Muscle of arm (tissue), 1 donor: ENCODE measurements at regions not wholly inside any gene's neighbourhood (a gene's known extent, or its start where the extent isn't known, plus 50 kb on each side); places are given as distances from the start of the nearest gene placed in this dataset.
"Not testable (repeated sequence)": the region's sequence is repeated elsewhere in the genome, so short reads cannot be mapped to it uniquely, and the experiment has no call there.

Source experiments
- DNase-seq: peaks from one replicate; pipeline ENCODE4 v3.0.0-alpha.2; 2013

DNA sequence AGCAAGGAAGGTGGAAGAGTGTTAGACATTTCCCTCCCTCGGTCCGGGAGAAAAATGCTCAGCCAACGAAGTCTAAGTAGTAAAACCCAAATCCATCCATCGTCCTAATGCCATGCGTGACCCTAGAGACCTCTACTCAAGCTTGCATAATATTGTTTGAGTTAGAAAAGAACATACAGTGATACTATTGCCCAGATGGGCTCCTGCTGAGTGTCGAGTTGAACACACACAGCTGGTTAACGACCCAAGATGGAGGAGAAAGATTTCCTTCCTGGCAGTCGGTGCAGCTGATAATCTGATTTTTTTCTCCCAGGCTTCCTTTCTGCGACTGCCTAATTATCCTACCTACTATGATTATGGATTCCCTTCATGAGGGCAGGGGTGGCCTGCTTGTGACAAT lies 164.4 kb upstream of the KCNG1 start:
- DNase-seq, result no peak

DNA sequence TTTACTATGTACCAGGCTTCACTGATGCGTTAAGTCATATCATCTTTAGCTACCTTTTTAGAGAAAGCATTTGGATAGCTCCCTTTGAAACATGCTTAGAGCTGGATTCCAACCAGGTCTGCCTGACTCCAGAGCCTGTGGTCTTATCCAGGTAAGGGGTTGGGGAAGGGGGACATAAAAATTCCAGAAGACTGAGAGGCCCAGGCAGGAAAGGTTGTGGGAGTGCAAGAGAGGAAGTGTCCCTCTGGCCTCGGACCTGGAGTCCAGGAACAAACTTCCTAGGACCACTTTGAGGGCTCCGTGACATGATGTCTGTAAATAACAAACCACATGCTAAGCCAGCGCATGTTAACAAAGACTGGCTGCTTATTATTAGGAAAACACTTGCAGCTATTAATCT lies 163.0 kb upstream of the KCNG1 start:
- no peak for DNase-seq

DNA sequence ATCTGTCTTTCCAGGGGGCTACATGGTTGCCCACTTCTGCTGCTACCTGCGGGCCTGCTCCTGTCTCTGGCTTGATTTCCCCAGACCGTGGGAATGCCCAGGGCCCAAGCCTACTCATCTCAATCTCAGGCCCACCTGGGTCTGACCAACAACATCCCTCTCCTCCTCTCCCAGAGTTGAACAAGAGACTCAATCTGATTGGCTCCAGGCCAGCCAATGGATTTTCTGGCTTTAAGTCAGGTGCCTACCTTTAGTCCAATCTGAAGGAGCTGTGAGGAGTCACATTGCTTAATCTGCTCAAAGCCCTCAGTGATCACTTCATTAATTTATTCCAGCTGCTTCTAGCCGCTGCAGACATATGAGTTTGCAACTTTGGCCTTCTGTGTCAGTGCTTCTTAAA lies 162.4 kb upstream of the KCNG1 start:
- no peak for DNase-seq

DNA sequence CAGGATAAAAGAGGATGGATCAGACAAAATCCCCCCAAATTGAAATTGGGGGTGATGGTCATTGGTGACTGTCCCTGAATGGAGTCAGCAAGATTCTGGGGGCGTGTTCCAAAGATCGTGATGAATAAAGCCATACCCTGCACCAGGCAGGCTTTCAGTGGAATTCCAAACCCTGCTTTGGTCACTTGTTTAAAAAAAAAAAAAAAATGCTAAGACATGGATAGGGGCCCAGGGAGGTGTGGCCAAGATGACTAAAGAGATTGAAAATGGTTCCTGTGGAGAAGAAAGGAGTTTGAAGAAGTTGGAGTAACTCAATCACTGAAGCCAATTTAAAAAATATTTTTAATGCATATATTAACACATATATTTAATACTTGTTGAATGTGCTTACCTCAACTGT lies 161.4 kb upstream of the KCNG1 start:
- no peak for DNase-seq

DNA sequence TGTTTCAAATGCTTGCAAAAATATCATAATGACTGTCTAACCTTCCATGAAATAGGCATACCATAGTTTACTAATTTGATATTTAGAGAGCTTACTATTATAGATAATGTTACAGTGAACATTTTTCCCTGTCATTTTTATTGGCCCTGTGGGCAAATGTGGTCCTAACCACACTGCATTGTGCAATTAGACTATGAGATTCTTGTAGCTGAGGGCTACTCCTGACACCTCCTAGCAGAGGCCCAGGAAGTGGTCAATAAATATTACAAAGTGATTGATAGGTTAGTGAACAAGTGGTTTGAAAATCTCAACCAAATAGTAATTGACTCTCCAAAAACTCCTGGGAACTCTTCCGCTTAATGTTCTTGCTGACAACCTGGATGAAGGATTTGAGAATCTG lies 160.5 kb upstream of the KCNG1 start:
- DNase-seq, result no peak

DNA sequence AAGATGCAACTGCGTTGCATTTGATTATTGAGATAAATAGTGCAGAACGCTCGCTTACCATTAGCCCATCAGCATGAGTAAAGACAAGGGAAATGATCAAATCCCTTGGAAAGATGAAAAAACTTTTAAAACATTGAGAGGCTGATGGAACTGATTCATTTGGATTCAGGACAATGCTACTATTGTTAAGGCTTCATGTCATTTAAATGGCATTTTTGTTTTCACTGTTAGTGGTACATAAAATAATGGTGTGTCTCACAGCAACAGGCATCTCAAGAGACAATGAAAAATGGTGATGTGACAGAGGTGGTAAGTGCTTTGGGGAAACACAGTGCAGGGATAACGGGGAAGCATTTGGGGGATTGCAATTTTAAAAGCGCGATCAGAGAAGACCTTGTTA lies 159.7 kb upstream of the KCNG1 start:
- DNase-seq, result no peak

DNA sequence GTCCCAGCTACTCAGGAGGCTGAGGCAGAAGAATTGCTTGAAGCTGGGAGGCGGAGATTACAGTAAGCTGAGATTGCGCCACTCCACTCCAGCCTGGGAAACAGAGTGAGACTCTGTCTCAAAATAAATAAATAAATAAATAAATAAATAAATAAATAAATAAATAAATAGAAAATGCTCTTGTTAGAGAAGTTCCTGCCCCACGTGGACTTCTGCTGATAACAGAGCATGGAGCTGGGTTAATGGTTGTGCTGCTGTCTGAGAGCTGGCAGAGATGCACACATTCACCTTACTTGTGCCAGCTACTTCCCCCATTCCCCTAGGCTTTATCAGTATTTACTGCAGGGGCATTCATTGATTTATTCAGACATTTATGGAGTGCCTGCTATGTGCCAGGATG lies 155.2 kb upstream of the KCNG1 start:
- DNase-seq, result no peak

DNA sequence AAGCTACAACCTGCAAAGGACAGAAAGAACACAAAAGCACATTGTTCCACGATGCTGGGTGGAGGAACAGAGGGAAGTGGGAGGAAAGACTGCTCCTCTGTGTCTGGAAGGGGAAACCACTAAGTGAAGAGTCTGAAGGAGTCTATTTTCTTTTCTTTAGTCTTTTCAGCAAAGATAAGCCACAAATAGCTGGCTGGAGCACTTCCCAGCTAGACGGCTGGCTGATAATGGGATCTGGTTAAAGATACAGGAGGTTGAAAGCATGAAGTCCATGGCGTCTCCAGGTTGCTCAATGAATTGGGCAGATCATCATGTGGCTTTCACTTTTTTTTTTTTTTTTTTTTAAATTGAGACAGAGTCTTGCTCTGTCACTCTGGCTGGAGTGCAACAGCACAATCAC lies 154.0 kb upstream of the KCNG1 start:
- no peak for DNase-seq

DNA sequence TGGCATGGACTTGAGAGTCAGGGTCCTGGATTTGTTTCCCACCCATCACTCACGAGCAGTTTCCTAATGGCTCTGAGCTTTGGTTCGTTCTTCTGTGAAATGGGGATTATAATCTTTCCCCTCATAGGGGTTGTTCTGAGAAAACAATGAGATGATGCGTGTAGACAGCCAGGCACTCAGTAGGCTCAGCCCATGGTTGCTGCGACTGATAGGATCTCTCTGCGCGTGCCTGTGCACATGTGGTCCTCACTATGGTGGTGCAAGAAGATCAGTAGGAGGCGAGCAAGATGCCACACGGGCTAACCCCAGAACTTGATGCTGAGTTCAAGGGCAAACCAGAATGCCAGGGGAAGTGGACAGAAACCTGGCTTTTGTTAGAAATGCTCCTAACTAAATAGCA lies 153.5 kb upstream of the KCNG1 start:
- no peak for DNase-seq

DNA sequence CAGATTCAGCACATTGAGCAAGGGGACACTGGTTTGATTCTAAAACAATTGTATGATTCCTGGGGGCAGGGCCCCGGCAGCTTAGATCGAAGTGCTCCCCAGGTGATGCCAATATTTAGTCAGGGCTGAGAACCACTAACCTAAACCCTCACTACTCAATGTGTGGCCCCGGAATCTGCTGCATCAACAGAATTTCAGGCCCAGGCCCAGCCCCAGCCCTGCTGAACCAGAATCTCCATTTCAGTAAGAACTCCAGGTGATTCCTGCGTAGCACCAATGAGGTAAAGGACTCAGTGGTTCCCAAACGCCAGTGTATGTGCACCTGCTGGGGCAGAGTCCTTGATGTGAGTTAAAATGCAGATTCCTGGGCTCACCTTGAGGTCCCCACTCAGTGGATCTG lies 152.8 kb upstream of the KCNG1 start:
- no peak for DNase-seq

DNA sequence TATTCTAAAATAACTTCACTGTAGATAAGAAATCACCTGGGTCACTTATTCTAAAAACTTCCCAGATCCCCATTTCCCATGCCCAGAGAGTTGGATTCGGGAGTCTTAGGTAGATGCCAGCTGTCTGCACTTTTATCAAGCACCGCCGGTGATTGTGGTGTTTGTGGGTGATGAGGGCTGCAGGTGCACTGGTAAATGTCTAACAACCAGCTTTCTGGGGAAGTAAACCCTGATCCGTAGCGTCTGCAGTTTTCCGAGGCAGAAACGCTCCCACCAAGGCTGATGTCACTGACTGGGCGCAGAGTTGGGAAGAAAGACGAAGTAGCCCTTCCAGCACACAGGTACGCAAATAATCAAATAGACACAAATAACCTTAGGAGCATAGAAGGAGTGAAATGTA lies 152.2 kb upstream of the KCNG1 start:
- no peak for DNase-seq

DNA sequence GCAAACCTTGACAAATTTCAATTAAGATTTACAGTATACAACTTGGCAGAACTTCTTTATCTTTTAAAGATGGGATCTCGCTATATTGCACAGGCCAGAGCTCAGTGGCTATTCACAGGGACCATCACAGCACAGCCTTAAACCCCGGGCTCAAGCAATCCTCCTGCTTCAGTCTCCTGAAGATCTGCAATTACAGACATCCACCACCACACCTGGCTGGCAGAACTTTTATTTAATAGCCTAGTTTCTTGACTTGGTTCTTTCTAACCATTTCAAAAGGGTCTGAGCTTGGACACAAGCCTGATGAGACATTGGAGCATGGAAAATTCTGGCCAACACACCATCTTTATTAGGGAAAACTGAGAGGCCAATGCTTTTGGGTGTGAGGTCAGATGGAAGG lies 151.6 kb upstream of the KCNG1 start:
- DNase-seq, result no peak

DNA sequence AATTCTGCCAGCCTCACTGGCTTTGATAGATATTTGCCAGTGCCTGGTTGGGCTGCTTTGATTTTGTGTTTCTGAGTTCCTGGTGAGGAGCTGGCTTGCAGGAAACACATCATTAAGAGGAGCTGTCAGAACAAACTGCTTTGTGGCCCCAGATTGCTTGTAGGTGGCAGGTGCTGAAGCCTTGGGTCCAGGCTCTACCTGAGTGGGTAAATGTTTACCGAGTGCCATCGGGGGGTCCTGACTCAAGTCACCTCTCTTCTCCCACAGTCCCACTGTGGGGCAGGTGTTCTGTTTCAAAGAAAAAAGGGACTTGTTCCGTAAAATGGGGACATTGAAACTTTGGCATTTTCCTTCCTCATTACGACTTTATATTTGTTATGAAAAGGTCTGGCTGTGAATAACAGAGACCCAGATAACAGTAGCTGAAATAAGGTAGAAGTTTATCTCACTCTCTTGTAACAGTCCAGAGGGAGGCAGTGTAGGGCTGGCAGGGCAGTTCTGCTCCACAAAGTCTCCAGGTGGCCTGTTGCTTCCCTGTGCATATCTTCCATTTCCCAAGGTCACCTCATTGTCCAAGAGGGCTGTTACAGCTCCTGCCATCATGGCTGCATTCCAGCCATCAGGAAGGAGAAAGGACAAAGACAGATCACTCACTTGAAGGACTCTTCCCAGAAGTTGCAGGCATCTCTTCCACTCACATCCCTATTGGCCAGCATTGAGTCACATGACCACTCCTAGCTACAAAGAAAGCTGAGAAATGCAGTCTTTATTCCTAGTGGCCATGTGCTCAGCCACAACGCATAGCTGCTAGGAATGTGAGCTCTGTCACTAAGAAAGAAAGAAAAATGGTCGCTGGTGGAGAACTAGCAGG lies 149.9 kb upstream of the KCNG1 start:
- DNase-seq, result no peak

DNA sequence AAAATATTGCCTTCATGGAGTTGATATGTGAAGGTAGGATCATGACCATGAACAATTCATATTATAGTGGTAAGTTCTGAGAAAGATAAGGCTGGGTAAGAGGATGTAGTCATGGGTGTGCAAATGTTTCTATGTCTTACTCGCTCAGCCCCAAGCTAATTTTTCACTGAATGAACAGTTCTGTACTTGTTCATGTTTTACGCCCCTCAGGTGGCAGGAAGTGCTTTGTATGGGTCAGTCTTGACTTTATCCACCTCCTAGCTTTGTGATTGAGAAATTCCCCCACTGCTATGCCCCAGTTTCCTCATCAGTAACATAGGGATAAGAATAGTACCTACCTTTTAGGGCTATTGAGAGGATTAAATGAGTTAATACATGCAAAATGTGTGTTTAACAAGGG lies 148.2 kb upstream of the KCNG1 start:
- DNase-seq, result no peak

DNA sequence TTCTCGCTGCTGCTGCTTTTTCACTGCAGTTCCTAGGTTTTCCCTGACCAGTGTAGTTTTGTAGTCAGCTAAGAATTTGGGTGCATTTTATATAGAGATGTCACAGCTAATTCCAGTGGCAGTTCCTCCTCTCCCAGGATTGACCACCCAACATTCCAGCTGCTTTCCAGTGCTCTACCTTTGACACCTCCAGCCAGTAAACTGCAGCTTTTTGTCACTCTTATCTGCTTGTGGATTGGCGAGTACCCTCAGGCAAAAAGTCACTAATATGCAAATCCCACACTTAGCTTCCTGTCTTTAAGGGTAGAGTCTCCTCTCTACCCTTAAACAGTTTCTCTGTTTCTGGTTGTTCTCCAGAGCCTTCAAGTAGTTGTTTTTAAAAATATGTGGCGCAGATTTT lies 146.9 kb upstream of the KCNG1 start:
- no peak for DNase-seq

DNA sequence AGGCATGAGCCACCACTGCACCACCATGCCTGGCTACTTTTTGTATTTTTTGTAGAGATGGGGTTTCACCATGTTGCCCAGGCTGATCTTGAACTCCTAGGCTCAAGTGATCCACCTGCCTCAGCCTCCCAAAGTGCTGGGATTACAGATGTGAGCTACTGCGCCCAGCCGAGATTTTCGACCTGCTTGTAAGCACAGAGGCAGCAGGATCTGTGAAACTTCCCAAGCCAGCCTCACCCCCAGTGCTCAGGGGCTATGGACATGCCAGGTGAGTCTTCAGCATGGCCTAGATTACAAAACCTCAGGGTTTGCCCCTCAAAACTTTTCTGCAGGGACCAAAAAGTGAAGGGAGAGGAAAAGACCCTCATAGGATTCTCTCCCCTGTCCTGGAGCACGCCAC lies 145.0 kb upstream of the KCNG1 start:
- not testable (repeated sequence) for DNase-seq

DNA sequence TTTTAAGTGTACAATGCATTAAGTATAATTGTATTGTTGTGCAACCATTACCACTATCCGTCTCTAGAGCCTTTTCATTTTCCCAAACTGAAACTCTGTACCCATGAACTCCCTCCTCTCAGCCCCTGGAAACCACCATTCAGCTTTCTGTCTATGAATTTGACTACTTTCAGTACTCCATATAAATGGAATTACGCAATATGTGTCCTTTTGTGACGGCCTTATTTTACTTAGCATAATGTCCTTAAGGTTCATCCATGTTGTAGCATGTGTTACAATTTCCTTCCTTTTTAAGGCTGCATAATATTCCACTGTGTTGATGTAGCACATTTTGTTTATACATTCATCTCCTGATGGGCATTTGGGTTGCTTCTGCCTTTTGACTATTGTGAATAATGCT lies 143.6 kb upstream of the KCNG1 start:
- no peak for DNase-seq

DNA sequence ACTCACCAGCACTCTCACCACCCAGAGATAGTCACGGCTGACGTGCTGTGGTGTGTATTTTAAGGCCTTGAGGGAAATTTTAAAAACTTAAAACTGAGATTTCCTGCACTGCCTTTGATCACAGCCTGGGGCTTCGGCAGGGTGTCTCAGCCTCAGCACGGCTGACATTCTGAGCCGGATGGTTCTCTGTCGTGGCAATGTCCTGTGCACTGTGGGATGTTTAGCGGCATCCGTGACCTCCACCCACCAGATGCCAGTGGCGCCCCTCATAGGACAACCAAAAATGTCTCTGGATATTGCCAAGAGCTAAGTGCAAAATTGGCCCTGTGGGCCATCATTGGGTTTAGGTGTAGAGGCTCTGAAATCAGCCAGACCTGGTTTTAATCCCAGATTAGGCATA lies 142.2 kb upstream of the KCNG1 start:
- DNase-seq, result no peak

DNA sequence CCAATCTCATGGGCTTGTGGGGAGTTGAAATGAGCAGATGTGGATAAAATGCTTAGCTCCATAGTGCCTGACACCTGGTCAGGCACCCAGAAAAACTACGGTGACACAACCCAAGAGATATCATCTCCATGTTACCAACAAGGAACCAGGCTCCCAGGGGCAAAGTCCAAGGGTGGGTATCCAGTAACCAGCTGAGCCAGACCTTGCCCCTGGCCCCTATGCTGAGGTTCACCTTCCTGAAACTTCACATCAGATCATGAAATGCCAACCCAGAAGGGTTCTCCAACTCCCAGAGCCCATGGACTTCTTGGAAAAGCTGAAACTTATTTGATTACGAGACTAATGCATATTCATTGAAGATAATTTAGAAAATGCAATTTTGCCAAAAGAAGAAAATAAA lies 141.8 kb upstream of the KCNG1 start:
- DNase-seq, result no peak

DNA sequence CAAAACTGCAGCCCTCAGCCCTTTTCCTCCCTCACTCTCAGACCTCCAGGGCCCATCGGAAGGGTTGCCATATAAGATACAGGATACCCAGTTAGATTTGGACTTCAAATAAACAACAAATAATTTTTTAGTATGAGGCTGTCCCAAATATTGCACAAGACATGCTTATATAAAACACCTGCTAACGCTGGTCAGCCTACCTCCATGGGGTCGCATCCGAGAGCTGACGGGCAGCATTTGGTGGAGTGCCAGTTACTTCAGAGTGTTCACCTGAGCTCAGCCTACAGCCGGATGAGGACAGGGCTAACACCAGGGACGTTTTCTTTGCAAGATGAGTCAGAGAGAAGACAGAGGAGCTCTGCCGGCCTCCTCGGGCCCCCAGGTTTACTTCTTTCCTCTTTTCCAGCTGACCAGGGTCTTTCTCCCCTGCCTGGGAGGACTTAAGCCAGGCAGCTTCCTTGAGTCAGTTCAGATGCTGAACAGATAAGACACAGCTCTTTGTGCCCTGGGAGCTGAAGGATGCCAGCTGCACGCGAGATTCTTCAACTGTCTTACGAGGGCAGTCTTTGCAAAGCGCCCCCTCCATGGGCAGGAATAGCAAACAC lies 141.2 kb upstream of the KCNG1 start:
- no peak for DNase-seq

DNA sequence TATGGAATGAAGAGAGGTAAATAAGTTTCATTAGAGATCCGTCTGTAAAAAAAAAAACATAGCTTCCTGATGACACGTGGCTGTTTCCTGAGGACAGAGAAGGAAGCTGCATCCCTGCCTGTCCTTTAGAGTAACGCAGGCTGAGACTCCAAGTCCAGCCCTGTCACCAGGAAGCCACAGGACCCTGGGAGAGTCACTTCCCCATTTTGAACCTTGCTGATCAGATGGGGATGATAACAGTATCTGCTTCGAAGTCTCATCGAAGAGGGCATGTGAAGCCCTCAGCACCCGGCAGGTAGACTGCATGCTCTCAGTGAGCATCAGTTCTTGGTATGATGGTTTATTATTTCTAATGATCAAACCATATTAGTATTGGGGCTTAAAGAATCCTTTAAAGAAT lies 139.1 kb upstream of the KCNG1 start:
- no peak for DNase-seq

DNA sequence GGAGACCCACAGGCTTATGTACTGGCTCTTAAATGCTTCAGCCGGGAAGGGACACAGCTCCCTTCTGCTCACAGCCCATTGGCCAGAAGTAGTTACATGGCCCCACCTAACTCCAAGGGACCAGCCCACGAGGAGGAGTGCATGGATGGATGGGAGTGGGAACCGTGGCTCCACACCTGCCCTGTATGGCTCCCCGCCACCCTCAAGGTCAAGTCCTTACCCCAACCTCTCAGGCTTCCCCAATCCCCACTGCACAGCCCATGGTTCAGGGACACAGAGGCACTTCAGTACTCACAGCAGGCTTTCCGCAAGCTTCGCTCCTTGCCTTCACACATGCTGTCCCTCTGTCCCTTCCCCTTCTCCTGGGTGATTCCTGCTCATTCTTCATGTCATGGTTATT lies 137.9 kb upstream of the KCNG1 start:
- no peak for DNase-seq

DNA sequence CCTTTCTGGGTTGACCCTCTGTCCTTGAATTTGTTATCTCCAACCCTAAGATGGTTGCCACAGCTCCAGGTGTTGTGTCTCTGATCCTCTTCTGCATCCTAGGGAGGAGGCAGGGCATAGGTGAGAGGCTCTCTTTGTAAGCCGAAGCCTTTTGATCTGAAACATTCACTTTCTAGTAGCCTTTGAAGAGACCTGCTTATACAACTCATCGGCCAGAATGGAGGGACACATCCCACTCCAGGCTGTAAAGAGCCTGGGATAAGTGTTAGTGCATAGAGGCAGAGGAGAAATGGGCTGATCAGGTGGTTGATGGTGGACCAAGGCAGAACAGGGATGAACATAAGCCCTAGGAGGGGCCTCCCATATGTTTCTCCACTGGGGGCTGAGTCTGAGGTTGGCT lies 137.1 kb upstream of the KCNG1 start:
- no peak for DNase-seq

DNA sequence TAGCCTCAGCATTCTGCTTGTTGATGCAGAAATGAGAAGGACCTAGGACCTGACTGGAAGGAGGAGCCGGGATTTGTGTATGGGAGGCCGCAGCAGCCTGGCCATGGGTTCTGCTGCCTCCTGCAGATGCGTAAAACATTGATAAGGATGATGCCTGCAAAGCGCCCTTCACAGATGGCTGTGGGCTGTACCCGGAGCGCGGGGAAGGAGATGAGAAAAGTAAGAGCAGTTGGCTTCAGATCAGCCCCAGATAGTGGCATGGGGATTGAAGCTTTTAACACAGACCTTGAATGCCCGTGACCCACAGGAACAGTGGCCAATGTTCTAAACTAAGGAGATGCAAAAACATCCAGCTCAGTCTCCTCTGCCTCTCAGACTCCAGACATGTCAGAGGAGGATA lies 136.4 kb upstream of the KCNG1 start:
- DNase-seq, result no peak
